HEK293T (cell line): ENCODE measurements at regions not wholly inside any gene's neighbourhood (a gene's known extent, or its start where the extent isn't known, plus 50 kb on each side); places are given as distances from the start of the nearest gene placed in this dataset.

Experiments
- CTCF ChIA-PET: fragments of 350-600 bp; formaldehyde crosslinking; extraction: SDS; loops from one replicate; lab custom pipeline; 2021; ENCODE audit warnings: antibody characterized with exemption, inconsistent platforms; lab: Yijun Ruan, JAX
- POLR2A ChIA-PET: fragments of 350-600 bp; formaldehyde crosslinking; extraction: SDS; loops from one replicate; lab custom pipeline; 2020; ENCODE audit warnings: antibody characterized with exemption, inconsistent platforms; lab: Yijun Ruan, JAX
- DNase-seq: peaks from one replicate; pipeline ENCODE4 v3.0.0; 2012; ENCODE audit warnings: mixed read lengths; ENCODE audit errors: extremely low spot score
- ARNT ChIP-seq: fragments of 450-650 bp; IDR thresholded peaks from 2 replicates; pipeline ENCODE4 v1.6.1; 2017; ENCODE audit warnings: mild to moderate bottlenecking
- BHLHE40 ChIP-seq: fragments of 450-650 bp; IDR thresholded peaks from 2 replicates; pipeline ENCODE4 v1.6.1; 2016; ENCODE audit warnings: mild to moderate bottlenecking, moderate library complexity, borderline replicate concordance
- CTBP1 ChIP-seq: fragments of 450-650 bp; IDR thresholded peaks from 2 replicates; pipeline ENCODE4 v1.6.1; 2016; ENCODE audit warnings: borderline replicate concordance
- ELF4 ChIP-seq: fragments of 450-650 bp; IDR thresholded peaks from 2 replicates; pipeline ENCODE4 v1.6.1; 2017; ENCODE audit warnings: antibody characterized with exemption
- FOXA1 ChIP-seq: fragments of 450-650 bp; IDR thresholded peaks from 2 replicates; pipeline ENCODE4 v1.6.1; 2016; ENCODE audit warnings: mild to moderate bottlenecking
- FOXK2 ChIP-seq: fragments of 450-650 bp; IDR thresholded peaks from 2 replicates; pipeline ENCODE4 v1.6.1; 2016; ENCODE audit warnings: mild to moderate bottlenecking
- FOXM1 ChIP-seq: fragments of 450-650 bp; IDR thresholded peaks from 2 replicates; pipeline ENCODE4 v1.6.1; 2017; ENCODE audit warnings: mild to moderate bottlenecking, borderline replicate concordance
- HDGF ChIP-seq: fragments of 450-650 bp; IDR thresholded peaks from 2 replicates; pipeline ENCODE4 v1.6.1; 2017; ENCODE audit warnings: antibody characterized with exemption, borderline replicate concordance
- L3MBTL2 ChIP-seq: fragments of 450-650 bp; conservative IDR thresholded peaks from 2 replicates; pipeline ENCODE4 v1.6.1; 2016; ENCODE audit warnings: mild to moderate bottlenecking
- LEF1 ChIP-seq: fragments of 450-650 bp; IDR thresholded peaks from 2 replicates; pipeline ENCODE4 v1.6.1; 2017; ENCODE audit warnings: mild to moderate bottlenecking, borderline replicate concordance
- NFRKB ChIP-seq: fragments of 450-650 bp; IDR thresholded peaks from 2 replicates; pipeline ENCODE4 v1.6.1; 2016; ENCODE audit warnings: mild to moderate bottlenecking, moderate library complexity
- PKNOX1 ChIP-seq: fragments of 450-650 bp; IDR thresholded peaks from 2 replicates; pipeline ENCODE4 v1.6.1; 2016
- SP1 ChIP-seq: fragments of 450-650 bp; IDR thresholded peaks from 2 replicates; pipeline ENCODE4 v1.6.1; 2017
- SUZ12 ChIP-seq: fragments of 450-650 bp; IDR thresholded peaks from 2 replicates; pipeline ENCODE4 v1.6.1; 2016; ENCODE audit warnings: mild to moderate bottlenecking
- TARDBP ChIP-seq: fragments of 450-650 bp; IDR thresholded peaks from 2 replicates; pipeline ENCODE4 v1.6.1; 2016
- ZNF384 ChIP-seq: fragments of 450-650 bp; IDR thresholded peaks from 2 replicates; pipeline ENCODE4 v1.6.1; 2016

- DNase-seq = no peak
- POLR2A ChIA-PET = no interaction called here
- TF ChIP-seq FOXK2 (no peak), BHLHE40 (no peak), ARNT (no peak), FOXM1 (no peak), LEF1 (no peak), PKNOX1 (no peak)
- CTCF ChIA-PET = no interaction called here
Measured at GRCh38 chr2:150846691-150847090, 359.2 kb upstream of the RND3 start.

- DNase-seq = no peak
- ChIA-PET CTCF (no interaction called here), POLR2A (no interaction called here)
- TF ChIP-seq FOXK2 = no peak
- no peak for TF ChIP-seq ELF4
- no peak for TF ChIP-seq SP1
Measured at GRCh38 chr2:150832686-150833085, 345.2 kb upstream of the RND3 start.

DNA sequence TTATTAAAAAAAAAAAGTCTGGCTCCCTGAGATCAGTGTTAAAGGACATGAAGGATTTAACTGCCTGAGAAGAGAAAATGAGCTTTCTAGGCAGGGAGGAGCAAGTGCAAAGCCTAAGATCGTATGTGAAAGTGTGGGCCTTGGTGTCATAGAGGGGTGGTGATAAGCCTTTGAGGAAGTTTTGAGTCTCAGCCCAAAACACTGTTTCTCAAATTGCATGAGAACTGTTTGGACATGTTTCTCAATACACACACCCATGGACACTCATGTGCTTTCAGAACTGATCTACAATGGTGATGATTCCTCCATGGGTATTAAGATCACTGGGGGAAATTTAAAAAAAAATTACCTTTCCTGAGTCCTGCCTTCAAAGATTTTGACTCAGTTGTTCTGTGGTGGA lies 336.7 kb upstream of the RND3 start:
- ChIA-PET CTCF (no interaction called here), POLR2A (no interaction called here)
- no peak for DNase-seq
- TF ChIP-seq CTBP1 (no peak), FOXA1 (no peak), TARDBP (no peak), ARNT (no peak), L3MBTL2 (no peak), SUZ12 (no peak), FOXM1 (no peak), LEF1 (no peak)

- ChIA-PET POLR2A (no interaction called here), CTCF (no interaction called here)
- TF ChIP-seq HDGF (no peak), L3MBTL2 (no peak)
- no peak for DNase-seq
Measured at GRCh38 chr2:150817422-150817821, 330.0 kb upstream of the RND3 start.

GRCh38 chr2:150812664-150813367 lies 325.3 kb upstream of the RND3 start:
- no peak for DNase-seq
- no peak for TF ChIP-seq SP1
- no peak for TF ChIP-seq ZNF384
- TF ChIP-seq ARNT = no peak
- TF ChIP-seq FOXM1 = no peak
- no peak for TF ChIP-seq L3MBTL2
- TF ChIP-seq ELF4 = no peak
- TF ChIP-seq FOXA1 = no peak
- TF ChIP-seq TARDBP = no peak
- TF ChIP-seq PKNOX1 = no peak
- TF ChIP-seq HDGF = no peak
- POLR2A ChIA-PET = no interaction called here
- CTCF ChIA-PET = no interaction called here

DNA sequence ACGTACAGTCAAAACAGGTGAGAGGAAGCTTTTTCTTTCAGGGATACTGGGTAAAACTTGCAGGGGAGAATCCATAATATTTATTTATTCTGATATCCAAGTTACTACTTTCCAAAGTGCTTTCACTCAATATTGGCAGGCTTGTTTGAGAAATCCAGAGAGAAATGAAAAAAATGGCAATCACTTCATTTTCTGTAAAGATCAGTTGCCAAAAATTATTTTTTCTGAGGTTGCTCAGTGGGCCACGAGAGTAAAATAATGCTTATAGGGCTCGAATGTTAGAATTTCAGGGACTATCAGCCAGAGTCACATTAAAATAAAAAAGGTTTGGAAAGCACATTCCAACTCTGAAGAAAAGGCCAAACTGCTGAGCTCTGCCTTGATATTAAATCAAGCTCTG lies 324.6 kb upstream of the RND3 start:
- ChIA-PET POLR2A (no interaction called here), CTCF (no interaction called here)
- TF ChIP-seq SUZ12 (no peak), HDGF (no peak), ELF4 (no peak), FOXM1 (no peak), TARDBP (no peak), SP1 (no peak), NFRKB (no peak), ZNF384 (no peak), ARNT (no peak), L3MBTL2 (no peak), FOXK2 (no peak), PKNOX1 (no peak), CTBP1 (no peak), BHLHE40 (no peak), FOXA1 (no peak), LEF1 (no peak)
- no peak for DNase-seq

DNA sequence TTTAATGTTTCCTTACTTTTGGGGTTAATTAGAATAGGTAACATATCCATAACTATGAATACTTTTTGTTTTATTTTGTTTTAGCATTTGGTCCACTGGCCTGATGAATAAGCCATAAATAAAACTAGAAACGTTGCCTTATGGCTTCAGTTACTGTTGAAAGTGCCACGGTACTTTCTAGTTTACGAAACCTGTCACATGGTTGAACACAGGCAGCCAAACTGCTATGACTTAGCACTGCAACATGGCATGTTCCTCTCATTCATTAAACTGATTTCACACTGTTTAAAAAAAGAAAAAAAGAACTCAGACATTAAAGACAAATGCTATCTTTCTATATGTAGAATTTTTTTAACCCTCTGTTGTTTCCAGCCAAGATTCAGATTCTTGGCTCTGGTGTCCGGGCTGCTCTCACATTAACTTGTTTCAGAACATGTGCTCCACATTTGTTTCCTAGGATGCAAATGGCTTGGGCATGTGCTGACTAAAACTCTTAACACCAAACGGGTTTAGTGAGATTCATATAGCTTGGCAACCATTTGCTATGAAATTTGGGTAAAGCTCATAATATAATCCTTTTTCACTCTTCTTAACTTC lies 323.9 kb upstream of the RND3 start:
- ChIA-PET POLR2A (no interaction called here), CTCF (no interaction called here)
- TF ChIP-seq FOXK2 = no peak
- no peak for TF ChIP-seq BHLHE40
- TF ChIP-seq L3MBTL2 = no peak
- no peak for DNase-seq
